ENCODE measurements at regions not wholly inside any gene's neighbourhood (a gene's known extent, or its start where the extent isn't known, plus 50 kb on each side); places are given as distances from the start of the nearest gene placed in this dataset.
"Not testable (repeated sequence)": the region's sequence is repeated elsewhere in the genome, so short reads cannot be mapped to it uniquely, and the experiment has no call there.

DNA sequence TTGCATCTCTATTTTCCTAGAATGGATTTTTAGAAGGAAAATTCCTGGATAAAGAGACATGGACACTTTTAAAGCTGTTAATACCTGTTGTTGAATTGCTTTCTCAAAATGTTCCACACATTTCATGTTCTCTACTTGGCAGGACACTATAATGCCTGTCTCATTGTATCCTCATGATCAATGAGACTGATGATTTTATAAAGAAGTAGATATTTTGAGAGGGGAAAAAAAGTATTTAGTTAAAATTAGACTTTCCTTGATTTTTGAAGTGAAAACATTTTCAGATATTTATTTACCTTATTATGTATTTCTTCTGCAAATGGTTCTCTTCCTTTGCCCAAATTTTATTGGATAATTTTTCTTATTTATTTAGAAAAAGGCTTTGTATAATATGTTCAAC is 242.5 kb downstream of the MYCN start:
- DNase-seq = no peak

DNA sequence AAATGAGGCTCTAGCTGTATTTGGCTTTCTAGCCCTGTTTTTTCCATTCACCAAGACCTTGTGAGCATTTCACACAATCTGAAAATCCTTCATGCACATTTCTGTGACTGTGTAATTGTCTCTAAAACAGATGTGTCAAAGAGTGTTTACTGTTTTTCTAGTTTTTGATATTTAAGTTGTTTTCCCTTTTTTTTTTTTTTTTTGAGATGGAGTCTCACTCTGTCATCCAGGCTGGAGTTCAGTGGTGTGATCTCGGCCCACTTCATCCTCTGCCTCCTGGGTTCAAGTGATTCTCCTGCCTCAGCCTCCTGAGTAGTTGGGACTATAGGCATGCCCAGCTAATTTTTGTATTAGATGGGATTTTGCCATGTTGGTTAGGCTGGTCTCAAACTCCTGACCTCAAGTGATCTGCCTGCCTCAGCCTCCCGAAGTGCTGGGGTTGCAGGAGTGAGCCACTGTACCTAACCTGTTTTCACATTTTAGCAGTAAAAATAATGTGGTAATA is 242.0 kb downstream of the MYCN start:
- not testable (repeated sequence) for DNase-seq

DNA sequence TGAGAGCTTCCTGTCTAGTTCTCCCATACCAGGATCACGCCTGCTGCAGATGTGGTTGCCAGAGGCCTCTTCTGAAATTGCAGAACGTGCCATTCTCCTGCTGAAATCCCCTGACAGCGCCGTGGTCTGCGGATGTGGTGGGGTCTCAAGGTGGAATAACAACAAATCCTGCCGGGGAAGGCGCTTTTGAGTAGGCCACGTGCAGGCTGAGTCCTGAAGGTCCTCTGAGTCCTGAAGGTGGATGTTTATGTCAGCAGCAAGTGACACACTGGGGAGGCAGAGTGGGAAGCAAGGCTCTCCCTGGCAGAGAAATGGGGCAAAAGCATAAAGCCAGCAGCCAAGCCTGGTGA is 241.4 kb downstream of the MYCN start:
- DNase-seq = no peak

DNA sequence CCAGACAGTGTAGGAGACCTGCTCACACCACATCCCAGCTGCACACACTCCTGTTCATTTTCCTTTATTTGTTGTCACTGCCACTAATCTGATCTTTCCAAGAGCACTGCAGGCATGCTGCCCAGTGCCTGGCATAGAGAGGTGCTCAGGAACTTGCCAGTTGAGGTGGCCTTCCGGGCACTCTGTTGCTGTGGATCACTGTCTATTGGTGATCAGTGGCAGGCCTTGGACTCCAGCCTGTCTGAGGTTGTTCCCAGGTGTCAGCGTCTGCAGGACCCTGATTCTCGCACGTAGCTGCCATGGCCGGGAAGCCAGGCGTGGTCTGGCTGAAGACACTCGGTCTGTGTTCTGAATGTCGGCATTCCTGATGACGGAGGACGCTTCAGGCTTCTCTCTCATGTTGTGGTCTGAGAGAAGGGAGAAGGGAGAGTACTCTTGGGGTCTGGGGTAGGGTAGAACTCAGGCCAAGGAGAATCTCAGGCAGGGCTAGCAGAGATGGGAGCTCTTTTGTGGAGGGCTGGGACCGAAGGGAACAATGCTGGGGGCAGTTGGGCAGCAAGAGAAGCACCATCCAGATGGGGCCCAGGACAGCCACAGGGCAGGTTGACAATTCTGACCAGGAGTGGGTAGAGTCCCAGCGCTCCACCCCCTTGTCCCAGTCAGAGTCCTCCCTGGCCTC is 240.9 kb downstream of the MYCN start:
- no peak for DNase-seq

DNA sequence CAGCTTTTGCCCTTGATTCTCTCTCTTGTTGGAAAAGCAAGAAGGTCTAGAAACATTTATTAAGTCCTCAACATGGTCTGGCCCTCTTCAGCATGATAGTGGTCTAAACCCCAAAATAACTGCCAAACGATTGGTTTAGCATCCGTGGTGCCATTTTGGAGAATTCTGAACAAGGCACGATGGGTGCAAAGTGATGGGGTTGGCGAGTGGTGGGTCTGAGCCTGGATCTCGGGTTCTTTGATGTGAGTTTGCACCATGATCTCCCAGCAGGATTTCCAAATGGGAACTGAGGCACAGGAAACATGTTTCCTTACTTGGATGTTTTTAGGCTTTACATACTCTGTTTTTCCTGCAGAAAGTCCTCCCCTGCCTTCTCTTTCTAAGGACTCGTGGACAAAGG is 240.3 kb downstream of the MYCN start:
- no peak for DNase-seq

DNA sequence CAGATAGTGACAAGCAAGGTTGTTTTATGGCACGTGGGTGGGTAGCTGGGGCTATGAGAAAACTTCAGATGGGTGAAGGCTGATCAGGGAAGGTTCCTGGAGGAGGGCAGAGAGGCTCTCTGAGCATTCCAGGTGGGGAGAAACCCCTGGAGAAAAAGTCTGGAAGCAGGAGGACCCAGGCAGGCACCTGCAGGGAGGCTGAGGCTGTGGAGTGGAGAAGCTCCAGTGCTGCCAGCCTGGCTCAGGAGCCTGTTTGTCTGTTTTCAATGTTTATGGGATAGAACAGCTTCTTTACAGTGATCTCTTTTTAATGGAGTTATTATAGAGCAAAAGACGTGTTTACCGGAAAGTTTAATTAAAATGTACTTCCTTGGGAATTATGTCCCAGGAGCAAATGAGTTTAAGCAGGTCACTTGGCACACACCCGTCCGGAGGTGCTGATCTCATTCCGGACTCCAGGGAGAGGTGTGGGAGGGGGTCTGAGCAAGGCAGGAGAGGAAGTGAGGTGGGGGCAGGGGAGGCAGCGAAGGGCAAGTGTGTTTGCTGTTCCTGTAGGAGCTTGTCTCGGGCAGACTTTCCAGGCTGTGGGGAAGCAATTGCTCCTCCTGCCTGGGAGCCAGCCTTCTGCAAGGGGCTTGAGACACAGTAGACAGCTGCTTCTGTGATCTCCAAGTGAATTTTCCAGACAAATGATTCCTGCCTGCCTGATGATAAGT is 239.5 kb downstream of the MYCN start:
- no peak for DNase-seq

DNA sequence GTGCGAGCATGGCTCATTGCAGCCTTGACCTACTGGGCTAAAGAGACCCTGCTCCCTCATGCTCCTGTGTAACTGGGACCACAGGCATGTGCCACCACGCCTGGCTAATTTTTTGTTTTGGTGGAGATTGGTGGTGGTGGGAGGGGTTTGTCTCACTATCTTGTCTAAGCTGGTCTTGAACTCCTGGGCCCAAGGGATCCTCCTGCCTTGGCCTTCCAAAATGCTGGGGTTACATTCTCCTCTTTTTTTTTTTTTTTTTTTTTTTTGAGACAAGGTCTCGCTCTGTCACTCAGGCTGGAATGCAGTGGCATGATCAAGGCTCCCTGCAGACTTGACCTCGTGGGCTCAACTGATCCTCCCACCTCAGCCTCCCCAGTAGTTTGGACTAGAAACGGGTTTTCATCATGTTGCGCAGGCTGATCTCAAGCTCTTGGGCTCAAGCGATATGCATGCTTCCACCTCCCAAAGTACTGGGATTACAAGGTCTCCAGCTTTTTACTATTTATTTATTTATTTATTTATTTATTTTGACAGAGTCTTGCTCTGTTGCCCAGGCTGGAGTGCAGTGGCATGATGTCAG is 238.3 kb downstream of the MYCN start:
- no peak for DNase-seq

DNA sequence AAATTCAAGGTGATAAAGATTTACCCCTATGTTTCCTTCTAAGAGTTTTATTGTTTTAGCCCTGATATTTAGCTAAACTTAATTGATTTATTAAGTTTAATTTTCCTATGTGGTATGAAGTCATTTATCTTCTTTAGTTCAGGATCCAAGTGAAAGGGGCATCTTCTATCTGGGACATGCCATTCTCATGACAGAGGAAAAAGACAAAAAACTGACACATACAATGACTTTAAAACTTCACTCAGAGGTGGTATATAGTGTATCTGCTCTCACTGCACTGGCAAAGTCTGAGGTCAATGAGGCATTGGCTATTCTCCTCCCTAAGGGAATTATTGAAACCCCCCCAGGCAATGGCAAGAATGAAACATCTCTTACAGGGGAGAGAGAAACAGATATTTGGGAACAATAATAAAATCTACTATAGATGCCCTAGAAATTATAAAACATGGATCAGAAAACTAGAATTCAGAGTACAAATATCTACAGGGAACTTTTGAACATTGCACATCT is 237.4 kb downstream of the MYCN start:
- no peak for DNase-seq

DNA sequence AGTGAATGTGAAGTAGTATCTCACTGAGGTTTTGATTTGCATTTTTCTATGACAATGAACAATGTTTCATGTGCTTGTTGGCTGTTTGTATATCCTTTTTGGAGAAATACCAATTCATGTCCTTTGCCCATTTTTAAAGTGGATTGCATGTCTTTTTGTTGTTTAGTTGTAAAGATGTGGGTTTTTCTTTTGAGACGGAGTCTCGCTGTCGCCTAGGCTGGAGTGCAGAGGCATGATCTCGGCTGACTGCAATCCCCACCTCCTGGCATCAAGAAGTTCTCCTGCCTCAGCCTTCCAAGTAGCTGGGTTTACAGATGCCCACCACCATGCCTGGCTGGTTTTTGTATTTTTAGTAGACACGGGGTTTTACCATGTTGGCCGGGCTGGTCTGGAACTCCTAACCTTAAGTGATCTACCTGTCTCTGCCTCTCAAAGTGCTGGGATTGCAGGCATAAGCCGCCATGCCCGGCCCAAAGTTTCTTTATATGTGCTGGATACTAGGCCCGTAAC is 236.7 kb downstream of the MYCN start:
- no peak for DNase-seq

DNA sequence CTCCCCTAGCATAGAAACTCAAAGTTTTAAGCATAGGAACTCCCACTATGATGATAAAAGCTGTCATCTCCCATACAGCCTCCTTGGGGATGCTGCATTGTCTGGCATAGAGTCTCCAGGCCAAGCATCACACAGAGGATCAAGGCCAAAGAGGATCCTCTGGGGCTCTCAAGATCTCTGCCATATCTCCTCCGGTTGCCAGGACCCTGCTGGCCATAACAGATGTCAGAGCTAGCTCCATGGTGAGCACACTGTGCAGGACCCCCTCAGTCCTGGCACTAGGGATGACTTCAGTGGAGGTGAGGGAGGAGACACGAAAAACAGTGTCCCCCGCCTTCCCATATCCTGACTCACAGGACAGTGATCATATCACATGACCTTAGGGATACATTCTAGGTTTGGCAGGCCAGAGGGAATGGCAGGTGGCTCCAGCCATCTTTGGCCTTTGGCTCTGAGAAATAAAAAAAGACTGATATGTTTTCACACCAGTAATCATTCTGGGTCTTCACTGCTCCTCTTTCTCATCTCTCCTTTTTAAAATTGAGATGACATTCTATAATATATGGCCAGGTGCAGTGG is 235.0 kb downstream of the MYCN start:
- no peak for DNase-seq

DNA sequence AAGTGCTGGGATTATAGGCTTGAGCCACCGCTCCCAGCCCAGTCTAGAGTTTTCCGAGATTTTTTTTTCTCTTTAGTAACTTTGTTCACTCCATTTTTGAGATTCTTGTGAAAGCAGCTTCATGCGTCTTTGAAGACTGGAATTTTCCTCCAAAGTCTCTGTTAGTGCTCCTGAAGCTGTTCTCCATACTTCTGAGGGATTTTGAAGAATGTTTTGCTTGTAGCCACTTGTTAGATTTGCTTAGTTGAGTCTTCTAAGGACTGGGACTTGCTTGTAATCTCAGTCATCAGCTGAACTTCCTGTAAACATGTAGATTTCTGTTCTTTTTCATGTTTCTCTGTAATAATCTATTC is 234.3 kb downstream of the MYCN start:
- no peak for DNase-seq

DNA sequence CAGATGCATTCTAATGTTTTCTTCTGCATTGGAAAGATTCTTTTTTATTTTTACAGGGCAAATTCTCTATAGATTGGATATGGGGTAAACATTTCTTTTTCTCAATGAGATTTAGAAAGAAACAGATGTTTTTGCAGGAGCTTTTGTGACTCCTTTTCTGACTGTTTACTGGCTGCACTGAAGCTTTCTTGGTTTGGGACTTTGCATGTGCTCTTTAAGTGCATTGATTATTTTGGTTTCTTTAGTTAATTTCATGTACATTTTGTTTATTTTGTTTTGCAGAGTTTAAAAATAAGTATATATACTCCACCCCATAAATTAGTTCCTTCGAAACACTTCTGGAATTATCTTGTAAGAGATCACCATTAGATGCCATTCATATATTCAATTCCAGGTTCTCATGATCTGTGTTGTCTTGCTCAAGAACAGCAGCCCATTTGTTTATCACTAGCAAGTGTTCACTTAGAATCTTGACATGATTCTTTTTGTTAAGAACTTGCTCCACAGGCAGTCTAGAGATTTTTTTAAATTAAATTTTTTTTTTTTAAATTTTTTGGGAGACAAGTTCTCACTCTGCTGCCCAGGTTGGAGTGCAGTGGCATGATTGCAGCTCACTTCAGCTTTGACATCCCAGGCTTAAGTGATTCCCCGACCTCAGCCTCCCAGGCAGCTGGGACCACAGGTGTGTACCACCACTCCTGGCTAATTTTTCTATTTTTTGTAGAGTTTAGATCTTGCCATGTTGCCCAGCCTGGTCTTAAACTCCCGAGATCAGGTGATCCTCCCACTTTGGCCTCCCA is 233.7 kb downstream of the MYCN start:
- DNase-seq = no peak

DNA sequence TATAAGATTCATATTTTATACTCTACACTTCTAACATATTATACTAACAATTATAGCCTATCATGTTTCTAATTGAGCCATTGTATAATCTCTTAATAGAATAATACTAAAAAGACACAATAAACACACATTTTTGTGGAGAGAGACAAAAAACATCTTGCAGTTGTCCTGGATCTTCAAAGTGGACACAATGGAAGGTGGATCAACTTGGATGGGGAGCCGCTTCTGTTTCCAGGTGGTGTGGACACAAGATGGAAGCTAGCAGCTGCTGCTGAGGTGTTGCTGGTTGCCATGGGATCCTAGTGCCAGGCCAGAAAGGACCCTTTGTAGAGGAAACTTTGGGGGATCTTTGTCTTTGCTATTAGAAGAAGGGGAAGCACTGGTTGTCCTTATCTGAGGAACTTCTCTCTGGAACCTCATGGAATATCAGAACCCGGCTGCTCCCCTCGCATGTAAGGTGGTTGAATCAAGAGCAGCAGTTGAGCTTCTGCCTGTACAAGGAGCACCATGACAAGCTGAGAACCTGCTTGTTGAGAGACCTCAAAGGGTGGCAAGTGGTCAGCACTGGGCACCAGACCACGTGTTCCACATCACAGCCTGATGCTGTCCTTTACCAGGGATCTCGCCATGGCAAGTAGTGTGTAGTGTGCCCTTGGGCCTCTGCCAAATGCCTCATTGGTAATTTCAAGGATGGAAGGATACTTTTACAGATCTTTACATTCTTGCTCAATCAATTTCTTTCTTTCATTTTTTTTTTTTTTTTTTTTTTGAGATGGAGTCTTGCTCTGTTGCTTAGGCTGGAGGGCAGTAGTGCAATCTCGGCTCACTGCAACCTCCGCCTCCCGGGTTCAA is 232.2 kb downstream of the MYCN start:
- no peak for DNase-seq

DNA sequence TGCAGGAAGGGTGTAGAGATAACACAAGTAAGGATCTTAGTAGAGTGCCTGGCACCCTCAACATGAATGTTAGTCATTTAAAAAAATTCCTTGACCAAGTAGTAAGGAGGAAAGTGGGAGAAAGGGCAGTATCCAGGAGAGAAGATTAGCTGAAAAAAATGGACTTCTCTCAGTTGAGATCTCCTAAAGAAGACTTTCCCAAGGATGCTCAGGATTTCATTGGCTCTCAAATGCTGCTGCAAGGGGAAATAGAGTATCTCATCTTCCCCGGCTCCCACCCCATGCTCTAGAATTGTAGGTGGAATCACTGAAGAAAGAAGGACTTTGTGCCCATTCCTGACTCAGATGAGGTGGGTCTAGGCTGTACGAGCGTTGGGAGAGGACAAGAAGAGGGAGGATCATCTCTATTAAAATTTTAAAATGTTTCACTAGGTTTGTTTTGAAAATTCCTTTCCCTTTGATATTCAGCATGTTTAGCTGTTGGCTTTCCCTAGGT is 231.1 kb downstream of the MYCN start:
- DNase-seq = no peak

DNA sequence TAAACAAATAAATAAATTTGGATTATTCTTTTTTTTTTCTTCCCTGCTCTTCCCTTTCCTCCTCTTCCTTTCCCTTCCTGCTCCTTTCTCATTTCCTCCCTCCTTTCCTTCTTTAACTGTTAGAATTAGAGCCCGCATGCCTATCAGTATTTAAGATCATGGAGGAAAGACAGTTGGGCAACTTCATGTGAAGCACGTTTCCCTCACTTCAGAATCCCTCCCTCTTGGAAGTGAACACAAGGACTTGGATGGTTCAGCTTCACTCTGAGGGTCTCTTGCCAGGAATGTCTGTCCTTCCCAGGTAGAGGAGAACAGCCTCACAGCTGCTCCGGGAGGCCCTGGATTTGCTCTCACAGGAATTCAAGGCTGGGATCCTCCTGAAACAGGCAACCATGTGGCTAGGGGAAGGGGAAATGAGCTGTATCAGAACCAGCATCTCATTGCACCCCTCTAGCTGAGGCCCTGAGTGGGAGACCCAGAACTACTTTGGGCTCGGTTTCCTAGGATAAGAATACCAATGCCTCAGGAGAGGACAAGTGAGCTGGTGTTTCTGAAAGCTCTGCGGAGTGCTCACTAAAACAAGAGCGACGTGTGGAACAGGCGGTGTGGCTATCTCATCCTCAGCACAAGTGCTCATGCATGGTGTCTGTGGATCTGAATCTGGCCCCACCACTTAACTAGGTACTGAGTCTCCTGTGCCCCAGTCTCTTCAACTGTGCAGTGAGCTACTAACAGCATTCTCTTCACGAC is 230.5 kb downstream of the MYCN start:
- no peak for DNase-seq

DNA sequence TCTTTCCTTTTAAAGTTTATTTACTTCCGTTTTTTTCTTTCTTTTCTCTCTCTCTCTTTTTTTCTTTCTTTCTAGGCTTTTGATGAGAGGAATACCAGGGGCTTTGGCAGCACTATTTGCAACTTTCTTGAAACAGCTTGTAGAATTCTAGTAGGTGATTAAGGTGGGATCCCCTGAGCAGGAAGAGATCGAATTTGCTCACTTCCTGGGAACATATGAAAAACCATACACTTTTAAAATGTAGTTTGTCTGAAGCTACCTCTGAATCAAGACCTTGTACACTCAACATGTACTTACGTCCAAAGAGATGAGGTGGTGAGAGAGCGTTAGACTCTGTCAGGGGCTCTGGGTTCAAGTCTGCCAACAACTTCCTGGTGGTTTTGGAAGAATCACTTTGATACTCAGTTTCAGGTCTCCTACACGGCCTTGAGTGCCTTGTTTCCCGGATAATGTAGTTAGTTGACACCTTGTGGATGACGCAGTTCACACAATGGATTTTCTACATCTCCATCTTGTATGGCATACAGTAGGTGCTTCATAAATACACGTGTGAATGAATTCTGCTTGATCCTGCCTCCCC is 229.1 kb downstream of the MYCN start:
- DNase-seq = no peak

DNA sequence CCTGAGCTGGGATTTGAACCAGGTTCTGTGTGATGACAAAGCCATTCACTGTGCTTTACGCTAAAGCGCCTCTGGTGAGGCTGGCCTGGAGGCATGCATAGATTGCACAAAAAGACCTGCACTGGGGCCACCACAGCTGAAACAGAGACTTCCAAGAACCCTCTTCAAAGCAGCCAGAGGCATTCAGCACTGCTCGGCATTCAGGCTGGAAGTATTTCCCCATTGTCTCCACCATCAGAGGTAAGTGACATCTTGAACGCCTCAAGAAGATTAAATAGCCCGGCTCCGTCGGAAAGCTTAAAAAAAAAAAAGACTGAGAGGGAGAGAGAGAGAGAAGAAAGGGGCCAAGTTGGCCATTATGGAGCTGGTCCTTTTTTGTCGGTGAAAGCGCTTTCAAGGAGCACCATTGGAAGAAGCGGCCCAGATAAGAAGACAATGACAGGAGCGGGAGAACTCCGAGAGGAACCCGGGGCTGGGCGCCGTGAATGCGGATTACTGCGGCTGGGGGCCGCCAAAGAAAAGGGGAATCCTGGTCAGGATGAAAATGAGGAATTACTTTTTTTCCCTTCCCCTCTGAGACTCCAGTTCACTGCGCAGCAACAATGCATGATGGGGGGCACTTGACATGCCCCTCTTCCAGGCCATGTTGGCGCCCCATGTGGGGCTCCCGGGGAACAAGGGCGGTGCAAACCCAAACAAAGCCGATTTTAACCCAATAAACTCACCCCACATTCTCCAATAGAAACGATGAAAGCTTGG is 228.3 kb downstream of the MYCN start:
- no peak for DNase-seq

DNA sequence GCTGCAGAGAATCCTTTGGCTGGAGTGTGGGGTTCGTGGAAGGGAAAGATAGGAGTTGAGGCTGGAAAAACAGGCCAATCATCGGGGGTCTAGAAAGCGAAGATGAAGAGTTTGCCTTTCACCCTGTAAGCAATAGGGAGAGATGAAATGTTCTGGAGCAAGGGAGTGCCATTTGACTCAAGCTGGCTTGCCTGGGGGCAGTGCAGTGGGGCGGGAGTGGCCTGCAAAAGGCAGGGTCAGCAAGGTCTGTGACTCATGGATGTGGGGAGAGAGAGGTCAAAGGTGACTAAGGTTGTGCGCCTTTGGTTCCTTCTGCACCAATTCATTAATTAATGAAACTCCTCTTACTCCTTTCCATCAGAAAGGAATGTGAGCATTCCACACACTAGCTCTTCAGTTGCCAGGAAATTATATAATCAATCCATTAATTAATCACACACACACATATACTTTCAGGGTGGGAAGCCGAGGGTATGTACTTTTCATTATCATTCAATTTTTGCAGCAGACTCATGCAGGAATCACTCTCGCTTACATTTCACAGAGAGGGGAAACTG is 227.6 kb downstream of the MYCN start:
- no peak for DNase-seq

DNA sequence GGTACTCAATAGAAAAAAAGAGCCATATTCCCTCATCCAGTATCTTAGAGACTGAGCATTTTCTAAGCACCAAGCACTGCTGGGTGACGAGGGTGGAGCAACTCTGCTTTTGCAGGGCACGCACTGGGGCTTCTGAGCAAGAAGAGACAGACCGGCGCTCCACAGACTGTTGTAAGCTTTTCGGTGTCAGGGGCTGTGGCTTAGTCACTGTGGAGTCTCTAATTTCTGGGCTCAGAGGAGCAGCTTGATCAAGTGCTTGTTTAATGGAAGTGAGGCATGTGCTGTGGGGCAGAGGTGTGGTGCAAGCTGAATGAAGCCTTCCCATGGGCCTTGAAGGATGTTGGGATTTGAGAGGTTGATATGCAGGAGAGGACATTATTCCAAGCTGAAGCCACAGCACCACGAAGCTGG is 227.1 kb downstream of the MYCN start:
- no peak for DNase-seq

All from fibroblast of skin of back (primary cell).